ENCODE measurements at regions not wholly inside any gene's neighbourhood (a gene's known extent, or its start where the extent isn't known, plus 50 kb on each side); places are given as distances from the start of the nearest gene placed in this dataset.

- no peaks in the 10 kb centered on the region for H3K79me2 ChIP-seq (ENCODE audit: control insufficient read depth, insufficient read depth, low read length)
- no peak overlapping the region for H3K4me3 ChIP-seq
- H3K27ac ChIP-seq (ENCODE audit: control insufficient read depth, insufficient read depth), result no peak overlapping the region
- no peak overlapping the region for H3K4me2 ChIP-seq (ENCODE audit: control insufficient read depth, insufficient read depth)
- intact Hi-C loops (cut with micrococcal nuclease; ENCODE audit: unreplicated experiment) (no loop called here), in situ Hi-C loops (cut with MboI) (no loop called here)
- 78% methylated on average over 3 of the region's 3 CpGs for WGBS (ENCODE audit: insufficient coverage, insufficient replicate concordance, low lambda C conversion rate, missing lambda C conversion rate)
- ATAC-seq (no peak), DNase-seq (ENCODE audit: low read depth, low spot score) (no peak), FAIRE-seq (no peak)
- TF ChIP-seq BCLAF1 (IDR thresholded peaks at IDR 0.05) (no peak), CREB1 (IDR thresholded peaks at IDR 0.05; ENCODE audit: low read depth) (no peak), ASH2L (IDR thresholded peaks at IDR 0.05; ENCODE audit: borderline replicate concordance, low read depth) (no peak), HSF1 (IDR thresholded peaks at IDR 0.05; ENCODE audit: low read depth, low read length) (no peak), ELK1 (IDR thresholded peaks at IDR 0.05; ENCODE audit: low read depth, low read length) (no peak), BCL3 (IDR thresholded peaks at IDR 0.05; ENCODE audit: borderline replicate concordance, insufficient read depth, low read depth, low read length, poor library complexity, severe bottlenecking) (no peak), RB1 (IDR thresholded peaks at IDR 0.05; ENCODE audit: borderline replicate concordance) (no peak), NFXL1 (IDR thresholded peaks at IDR 0.05; ENCODE audit: borderline replicate concordance) (no peak), NR2F1 (conservative IDR thresholded peaks at IDR 0.05) (no peak), NBN (IDR thresholded peaks at IDR 0.05) (no peak), SIN3A (IDR thresholded peaks at IDR 0.05; ENCODE audit: low read depth, low read length) (no peak)
- ChIA-PET CTCF (no interaction called here), POLR2A (no interaction called here), SMC1A (ENCODE audit: uncharacterized antibody, unreplicated experiment) (no interaction called here), RAD21 (ENCODE audit: unreplicated experiment) (no interaction called here)
- H2AFZ ChIP-seq (ENCODE audit: control insufficient read depth, low read depth, low read length), result no peak overlapping the region
- no peaks in the 10 kb centered on the region for H4K20me1 ChIP-seq (ENCODE audit: control insufficient read depth, insufficient read depth)
- no peaks in the 10 kb centered on the region for H3K9me3 ChIP-seq (replicated peaks; ENCODE audit: control insufficient read depth, insufficient read depth, low read length)
- no peaks in the 10 kb centered on the region for H3K4me1 ChIP-seq (ENCODE audit: control insufficient read depth, insufficient read depth, low read length)
- no peaks in the 10 kb centered on the region for H3K27me3 ChIP-seq (replicated peaks in 1 of 2; ENCODE audit: control insufficient read depth in 2 of 2, insufficient read depth in 2 of 2, low read length in 1 of 2)
- no peaks in the 10 kb centered on the region for H3K36me3 ChIP-seq (ENCODE audit: control insufficient read depth in 2 of 2, insufficient read depth in 2 of 2, low read length in 1 of 2)
- BruUV-seq (replicated peaks), result no TSS peak
- H3K9ac ChIP-seq (ENCODE audit: control insufficient read depth, insufficient read depth, low read length), result no peak overlapping the region
Measured at GRCh38 chr7:116325517-116325916, 115.2 kb downstream of the TES start.
